ENCODE measurements at regions not wholly inside any gene's neighbourhood (a gene's known extent, or its start where the extent isn't known, plus 50 kb on each side); places are given as distances from the start of the nearest gene placed in this dataset.
"Not testable (repeated sequence)": the region's sequence is repeated elsewhere in the genome, so short reads cannot be mapped to it uniquely, and the experiment has no call there.

DNA sequence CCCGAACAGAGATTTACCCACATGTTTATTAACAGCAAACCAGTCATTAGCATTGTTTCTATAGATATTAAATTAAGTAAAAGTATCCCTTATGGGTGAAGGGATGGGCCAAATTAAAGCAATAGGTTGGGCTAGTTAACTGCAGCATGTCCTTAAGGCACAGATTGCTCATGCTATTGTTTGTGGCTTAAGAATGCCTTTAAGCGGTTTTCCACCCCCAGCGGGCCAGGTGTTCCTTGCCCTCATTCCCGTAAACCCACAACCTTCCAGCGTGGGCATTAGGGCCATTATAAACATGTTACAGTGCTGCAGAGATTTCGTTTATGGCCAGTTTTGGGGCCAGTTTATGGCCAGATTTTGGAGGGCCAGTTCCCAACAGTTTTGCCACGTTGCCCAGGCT lies 245.3 kb upstream of the PROK2 start:
- not testable (repeated sequence) for DNase-seq (ENCODE audit: low read depth in 2 of 2)

DNA sequence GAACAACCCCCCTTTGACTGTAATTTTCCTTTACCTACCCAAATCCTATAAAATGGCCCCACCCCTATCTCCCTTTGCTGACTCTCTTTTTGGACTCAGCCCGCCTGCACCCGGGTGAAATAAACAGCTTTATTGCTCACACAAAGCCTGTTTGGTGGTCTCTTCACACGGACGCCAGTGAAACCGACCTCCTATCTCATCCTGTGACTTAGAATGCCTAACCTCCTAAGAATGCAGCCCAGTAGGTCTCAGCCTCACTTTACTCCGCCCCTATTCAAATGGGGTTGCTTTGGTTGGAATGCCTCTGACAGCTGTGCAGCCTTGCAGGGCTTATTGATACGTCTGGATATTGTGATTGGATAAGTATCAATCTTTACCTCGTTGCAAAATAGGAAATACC lies 243.8 kb upstream of the PROK2 start:
- not testable (repeated sequence) for DNase-seq (ENCODE audit: low read depth in 2 of 2)

- DNase-seq (ENCODE audit: low read depth in 2 of 2): not testable (repeated sequence)
These were observed 243.4 kb upstream of the PROK2 start for GRCh38 chr3:72028307-72028706.

DNA sequence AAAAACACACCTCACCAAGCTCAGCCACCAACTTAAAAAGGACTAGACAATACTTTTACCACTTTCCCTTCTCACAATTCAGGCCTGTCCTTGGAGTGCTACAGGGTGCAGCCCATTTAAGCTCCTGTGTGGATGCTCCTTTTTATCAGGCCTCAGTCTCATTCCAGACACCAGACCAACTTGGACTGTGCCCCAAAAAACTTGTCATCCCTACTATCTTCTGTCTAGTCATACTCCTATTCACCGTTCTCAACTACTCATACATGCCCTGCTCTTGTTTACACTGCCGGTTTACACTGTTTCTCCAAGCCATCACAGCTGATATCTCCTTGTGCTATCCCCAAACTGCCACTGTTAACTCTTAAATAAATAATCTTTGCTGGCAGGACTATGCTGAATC lies 242.8 kb upstream of the PROK2 start:
- DNase-seq (ENCODE audit: low read depth in 2 of 2): not testable (repeated sequence)

DNA sequence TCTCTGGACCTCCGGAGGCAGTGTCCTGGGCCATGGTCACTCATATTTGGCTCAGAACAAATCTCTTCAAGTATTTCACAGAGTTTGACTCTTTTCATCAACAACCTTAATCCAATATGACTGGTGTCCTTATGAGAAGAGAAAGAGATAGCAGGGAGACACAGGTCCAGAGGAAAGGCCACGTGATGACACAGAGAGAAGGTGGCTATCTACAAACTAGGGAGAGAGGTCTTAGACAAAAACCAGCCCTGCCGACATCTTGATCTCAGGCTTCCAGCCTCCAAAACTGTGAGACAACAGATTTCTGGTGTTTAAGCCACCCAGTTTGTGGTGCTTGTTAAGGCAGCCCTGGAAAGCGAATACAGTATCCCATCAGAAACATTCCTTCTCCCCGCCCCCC lies 237.1 kb upstream of the PROK2 start:
- no peak for DNase-seq (ENCODE audit: low read depth in 2 of 2)

DNA sequence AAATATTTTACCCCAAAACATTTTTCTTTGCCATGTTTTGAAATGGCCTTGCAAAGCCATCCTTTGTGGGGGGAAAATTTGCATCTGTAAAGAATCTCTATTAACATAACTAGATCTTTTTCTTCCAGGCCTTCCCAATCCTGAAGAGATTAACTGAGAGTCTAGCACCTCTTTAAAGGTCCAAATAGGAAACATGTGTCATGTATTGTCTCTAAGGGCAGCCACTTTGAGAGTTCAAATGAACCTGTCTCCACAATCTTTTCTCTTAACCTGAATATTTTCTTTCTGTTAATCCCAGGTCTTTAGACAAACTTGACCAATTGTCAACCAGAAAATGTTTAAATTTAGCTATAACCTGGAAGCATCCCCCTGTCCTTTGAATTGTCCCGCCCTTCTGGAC lies 236.6 kb upstream of the PROK2 start:
- no peak for DNase-seq (ENCODE audit: low read depth in 2 of 2)

DNA sequence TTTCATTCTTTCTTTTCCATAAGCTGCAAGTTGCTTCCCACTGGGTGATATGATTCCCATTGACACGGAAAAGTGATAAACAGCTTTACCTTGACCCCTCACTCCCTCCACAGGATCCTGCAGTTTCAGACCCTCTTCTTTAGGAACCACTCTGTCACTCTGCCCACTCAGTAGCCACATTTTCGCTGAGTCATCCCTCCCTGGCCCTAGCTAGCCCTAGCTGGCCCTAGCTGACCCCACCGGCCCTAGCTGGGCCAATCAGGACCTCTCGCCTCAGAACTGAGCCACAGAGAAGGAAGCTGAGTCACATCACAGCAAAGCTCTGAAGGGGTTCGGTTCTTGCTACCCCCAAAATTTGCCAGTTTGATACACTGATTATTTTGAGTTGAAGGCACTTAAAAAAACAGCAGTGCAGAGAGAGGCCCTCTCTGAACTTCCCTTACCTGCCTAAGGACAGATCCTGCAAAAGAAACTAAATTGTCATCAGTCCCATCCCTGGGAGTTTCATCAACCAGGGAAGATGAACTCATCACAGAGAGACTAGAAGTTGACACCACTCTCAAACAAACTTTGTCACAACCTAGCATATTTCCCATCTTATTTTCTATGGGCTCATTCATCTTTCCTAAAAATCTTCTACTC lies 233.5 kb upstream of the PROK2 start:
- no peak for DNase-seq (ENCODE audit: low read depth in 2 of 2)

DNA sequence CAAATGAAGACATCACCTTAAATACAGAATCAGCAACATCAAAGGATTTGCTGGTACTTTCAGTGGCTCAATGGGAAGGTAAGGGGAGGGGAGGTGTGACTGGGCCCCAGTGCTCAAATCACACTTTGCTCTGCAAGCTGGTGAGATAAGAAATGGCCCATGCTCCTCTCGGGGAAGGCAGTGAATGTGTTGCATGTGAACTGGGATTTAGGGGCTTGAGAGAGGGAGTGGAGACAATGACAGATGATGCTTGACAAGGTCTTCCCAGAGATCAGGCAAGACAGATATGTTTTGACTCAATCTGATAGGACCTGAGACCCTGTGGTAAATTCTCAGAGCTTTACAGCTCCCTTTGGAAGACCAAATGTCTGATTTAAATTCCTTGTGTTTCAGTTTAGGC lies 233.0 kb upstream of the PROK2 start:
- no peak for DNase-seq (ENCODE audit: low read depth in 2 of 2)

GRCh38 chr3:72017311-72017710 lies 232.4 kb upstream of the PROK2 start:
- DNase-seq (ENCODE audit: low read depth in 2 of 2): no peak

DNA sequence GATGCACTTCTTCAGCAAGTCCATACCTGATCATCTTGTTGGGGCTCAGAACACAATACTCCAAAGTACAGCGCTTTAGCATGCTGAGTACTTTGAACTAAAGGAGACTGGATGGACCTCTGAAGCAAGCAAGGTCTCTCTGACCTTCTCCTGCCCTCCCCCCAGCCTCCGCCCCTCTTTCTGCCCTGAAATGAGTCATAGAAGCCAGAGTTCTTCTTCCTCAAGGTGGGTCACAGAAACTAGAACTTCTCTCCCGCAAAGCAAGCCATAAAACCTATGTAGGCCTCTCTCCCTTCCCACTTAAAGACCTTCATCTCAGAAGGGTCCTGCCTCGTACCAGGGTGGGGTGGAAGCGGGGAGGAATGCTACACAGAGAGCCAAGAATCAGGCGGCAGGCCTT lies 230.5 kb upstream of the PROK2 start:
- DNase-seq (ENCODE audit: low read depth in 2 of 2): no peak

- no peak for DNase-seq (ENCODE audit: low read depth in 2 of 2)
These were observed 228.1 kb upstream of the PROK2 start for GRCh38 chr3:72013084-72013483.

DNA sequence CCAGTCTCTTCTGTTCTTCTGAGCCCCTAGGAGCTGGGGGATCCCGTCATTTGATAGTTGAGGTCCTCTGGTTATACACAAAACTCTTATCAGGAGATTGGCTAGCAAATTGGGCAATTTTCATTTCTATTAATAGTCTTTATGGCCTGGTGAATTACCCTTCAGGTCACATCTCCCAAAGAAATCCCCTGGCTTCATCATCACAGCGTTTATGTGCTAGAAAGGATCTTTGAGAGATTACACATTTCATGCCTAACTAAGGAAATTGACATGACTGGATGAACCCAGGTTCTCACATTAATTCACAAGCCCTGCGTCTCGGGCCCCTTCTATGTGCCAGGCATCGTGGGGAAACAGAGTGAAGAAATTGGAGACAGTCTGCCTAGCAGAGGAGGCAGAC lies 227.4 kb upstream of the PROK2 start:
- DNase-seq (ENCODE audit: low read depth in 2 of 2): no peak

GRCh38 chr3:72011485-72011884 lies 226.5 kb upstream of the PROK2 start:
- no peak for DNase-seq (ENCODE audit: low read depth in 2 of 2)

- DNase-seq (ENCODE audit: low read depth in 2 of 2): no peak
These were observed 225.0 kb upstream of the PROK2 start for GRCh38 chr3:72009851-72010443.

- no peak for DNase-seq (ENCODE audit: low read depth in 2 of 2)
These were observed 223.5 kb upstream of the PROK2 start for GRCh38 chr3:72008226-72008996.

DNA sequence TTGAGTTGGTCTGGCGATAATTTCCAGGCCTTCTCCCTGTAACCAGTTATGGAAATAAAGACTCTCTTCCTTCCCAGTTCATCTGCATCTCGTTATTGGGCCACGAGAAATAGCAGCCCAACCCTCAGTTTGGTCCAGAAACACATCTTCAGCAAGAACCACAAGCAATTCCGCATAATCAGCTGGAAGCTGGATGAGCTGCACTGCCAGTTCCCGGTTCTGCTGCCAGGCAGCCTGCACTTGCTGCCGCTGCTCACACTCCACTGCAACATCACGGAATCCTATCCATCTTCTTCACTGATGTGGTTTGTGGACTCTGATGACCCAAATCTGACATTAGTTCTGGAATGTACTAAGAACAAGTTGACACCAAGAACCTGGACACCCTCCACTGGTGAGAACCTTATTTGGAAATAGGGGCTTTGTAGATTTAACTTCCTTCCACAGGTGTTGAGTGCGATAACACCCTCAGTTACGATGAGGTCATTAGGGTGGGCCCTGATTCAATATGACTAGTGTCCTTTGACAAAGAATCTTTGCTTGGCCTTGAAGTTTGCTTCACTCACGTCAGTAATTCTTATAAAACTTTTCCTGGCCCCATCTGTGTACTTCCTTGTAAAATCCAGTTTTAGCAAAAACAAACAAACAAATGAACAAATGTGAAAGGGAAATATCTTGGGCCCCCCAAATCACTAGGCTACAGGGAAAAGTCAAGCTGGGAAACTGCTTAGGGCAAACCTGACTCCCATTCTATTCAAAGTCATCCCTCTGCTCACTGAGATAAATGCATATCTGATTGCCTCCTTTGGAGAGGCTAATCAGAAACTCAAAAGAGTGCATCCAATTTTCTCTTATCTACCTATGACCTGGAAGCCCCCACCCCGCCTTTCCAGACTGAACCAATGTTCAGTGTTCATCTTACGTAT lies 221.9 kb upstream of the PROK2 start:
- DNase-seq (ENCODE audit: low read depth in 2 of 2): no peak

DNA sequence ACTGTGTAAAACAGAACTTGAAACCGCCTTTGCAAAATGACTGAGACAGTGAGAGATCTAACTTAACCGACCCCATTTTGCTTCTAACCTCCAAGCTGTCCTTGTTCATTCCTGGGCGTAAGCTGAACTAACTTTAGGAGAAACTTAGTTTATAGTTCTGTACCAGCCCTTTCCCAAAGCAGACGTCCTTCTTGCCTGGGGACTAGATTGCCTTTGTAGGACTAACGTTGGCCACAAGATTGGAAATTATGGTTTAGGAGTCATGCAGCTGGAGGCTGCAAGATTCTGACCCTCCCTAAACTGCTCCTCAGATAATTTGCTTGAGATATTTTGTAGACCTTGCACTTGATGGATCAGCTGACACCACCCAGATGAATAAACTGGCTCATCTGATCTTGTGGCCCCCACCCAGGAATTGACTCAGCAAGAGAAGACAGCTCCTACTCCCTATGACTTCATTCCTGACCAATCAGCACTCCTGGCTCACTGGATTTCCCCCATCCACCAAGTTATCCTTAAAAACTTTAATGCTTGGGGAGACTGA lies 219.9 kb upstream of the PROK2 start:
- DNase-seq (ENCODE audit: low read depth in 2 of 2): no peak

- DNase-seq (ENCODE audit: low read depth in 2 of 2): no peak
These were observed 219.0 kb upstream of the PROK2 start for GRCh38 chr3:72003936-72004335.

GRCh38 chr3:72001758-72002157 lies 216.8 kb upstream of the PROK2 start:
- DNase-seq (ENCODE audit: low read depth in 2 of 2): no peak

- DNase-seq (ENCODE audit: low read depth in 2 of 2): no peak
These were observed 214.2 kb upstream of the PROK2 start for GRCh38 chr3:71998995-71999673.

DNA sequence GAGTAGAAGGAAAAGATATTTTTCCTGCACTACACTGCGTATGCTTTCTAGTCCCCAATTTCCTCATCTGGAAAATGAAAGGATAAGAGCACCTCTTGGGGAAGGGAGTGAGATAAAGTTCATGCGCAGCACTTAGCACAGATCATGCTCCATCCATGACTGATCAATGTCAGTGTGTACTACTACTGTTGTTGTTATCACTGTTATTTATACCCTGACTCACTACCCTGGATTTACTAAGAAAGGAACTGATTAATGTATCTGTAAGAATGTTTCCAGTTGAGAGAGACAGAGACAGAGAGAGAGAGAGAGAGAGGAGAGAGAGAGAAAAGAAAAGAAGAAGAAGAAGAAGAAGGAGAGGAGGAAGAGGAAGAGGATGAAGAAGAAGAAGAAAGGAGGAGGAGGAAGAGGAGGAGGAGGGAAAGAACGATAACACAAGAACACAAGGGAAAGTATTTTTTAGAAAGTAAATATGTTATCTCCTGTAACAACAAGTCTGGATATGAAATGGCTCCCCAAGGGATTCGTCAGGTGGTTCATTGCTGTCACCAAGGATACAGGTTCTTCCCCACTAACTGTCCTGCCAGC lies 212.2 kb upstream of the PROK2 start:
- no peak for DNase-seq (ENCODE audit: low read depth in 2 of 2)

Data from activated CD4-positive, alpha-beta T cell treated with anti-CD3 and anti-CD28 coated beads for 24 hours (primary cell).